ENCODE measurements at regions not wholly inside any gene's neighbourhood (a gene's known extent, or its start where the extent isn't known, plus 50 kb on each side); places are given as distances from the start of the nearest gene placed in this dataset.

DNA sequence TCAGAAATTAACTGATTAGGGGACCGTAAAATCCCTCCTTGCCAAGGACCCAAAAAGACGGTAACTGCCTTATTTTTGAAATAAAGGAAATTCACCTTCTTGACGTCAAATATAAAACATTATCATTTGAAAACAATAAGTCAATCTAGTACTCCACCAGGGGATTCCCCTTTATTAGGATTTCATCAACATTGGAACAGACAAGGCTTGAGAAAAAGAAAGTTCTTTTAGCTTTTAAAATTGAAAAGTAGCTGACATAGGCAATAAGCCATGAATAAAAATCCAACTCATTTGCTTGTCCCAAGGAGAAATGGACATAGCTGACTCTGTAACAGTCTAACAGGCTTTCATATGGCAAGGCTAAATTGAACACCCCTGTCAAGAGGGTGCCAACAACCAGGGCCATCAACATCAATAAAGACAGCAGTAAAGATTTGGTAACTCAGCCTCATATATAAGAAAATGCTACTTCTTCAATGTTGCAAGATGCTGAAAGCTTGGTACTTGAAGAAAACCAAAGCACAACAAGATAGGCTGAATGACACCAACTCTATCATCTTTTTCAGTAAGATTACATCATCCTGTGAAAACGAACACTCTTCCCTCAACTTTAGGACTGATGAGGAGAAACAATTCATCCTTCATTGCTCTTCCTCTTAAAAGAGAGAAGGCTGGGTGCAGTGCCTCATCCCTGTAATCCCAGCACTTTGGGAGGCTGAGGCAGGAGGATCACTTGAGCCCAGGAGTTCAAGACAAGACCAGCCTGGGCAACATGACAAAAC, 121.0 kb upstream of the PRDM1 start:
- no peak for DNase-seq (ENCODE audit: low spot score)

DNA sequence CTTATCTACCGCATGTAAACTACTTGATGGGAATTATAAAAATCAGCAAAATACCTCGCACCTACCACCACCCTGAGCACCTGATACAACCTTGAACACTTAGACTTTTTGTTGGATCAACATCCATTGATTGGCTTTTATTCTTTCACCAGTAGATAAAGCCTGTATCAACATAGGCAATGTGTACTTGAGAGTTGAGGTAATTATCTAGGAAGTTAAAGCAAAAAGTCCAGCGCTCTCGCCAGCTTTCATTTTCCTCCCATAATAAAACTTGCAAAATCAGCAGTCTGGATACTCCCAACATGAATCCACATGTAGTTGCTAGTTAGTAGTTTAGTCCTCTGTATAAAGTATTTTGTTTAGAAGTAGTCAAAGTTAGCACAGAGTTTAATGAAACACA, 132.0 kb upstream of the PRDM1 start:
- no peak for DNase-seq (ENCODE audit: low spot score)

DNA sequence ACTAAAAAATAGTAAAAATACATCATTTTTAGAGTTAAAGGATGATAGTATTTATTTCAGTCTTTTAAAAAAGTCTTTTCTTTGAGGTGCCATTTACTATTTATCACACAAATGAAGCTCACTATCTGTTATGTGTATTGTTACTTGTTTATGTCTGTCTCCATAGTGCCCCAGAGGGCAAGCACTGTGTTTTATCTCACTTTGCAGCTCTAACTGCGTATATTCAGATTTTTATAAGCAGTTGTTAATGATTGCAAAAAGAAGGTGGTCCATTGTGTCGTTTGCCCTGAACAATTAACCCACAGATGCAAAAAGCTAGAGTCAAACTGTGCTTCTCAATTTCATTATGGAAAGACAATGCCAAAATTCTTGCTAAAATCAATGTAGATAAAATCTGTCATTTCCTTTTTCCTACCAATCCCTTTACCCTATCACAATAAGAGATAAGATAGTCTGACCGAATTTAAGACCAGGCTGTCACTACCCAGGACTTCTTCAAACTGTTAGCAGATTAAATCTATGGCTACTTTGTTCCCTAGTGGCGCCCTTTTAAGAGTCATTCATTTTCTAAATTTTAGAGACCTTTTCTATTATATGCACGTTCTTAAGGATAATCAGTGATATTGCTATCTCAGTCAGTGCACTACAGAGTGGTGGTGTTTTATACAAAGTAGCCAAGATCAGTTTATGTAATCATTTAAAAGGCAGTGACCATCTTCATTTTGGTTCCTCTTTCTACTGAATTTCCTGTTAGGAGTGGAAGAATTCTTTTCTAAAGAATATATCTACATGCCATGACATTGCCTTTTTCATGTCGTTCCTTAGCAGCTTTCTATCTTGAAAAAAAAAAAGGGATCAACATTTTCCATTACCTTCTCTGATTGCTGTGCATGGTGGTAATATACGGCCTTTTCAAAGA, 133.1 kb upstream of the PRDM1 start:
- no peak for DNase-seq (ENCODE audit: low spot score)

DNA sequence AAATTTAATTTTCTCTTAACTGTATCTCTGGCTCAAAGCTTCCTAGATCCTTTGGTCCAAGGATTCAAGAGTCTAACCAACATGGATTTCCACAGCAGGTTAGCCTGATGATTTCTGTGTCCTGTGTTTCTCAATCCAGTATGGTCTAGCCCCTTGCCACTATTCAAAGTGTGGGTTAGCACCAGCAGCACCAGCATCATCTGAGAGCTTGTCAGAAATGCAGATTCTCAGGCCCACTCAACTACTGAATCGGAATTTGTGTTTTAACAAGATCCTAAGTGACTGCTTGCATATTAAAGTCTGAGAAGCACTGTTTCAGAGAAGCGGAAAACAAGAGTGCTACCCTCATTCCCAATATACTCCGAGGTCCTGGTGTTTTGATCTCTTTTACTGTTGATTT, 133.8 kb upstream of the PRDM1 start:
- DNase-seq (ENCODE audit: low spot score) = no peak

DNA sequence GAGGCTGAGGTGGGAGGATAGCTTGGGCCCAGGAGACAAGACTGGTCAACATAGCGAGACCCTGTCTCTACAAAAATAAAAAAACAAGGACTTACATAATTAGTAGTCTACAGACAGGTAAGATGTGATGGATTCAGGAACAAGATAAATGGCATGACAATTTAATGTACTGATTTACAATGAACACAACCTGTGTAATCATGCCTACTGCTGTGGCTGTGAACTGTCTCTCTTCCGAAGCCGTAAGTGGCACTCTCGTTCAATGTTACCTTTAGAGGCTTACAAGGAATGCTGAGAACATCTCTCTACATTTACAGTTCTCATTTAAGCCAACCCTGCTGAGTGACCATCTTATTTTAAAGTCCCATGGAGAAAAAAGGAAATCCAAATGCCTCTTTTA, 134.8 kb upstream of the PRDM1 start:
- DNase-seq (ENCODE audit: low spot score) = no peak

DNA sequence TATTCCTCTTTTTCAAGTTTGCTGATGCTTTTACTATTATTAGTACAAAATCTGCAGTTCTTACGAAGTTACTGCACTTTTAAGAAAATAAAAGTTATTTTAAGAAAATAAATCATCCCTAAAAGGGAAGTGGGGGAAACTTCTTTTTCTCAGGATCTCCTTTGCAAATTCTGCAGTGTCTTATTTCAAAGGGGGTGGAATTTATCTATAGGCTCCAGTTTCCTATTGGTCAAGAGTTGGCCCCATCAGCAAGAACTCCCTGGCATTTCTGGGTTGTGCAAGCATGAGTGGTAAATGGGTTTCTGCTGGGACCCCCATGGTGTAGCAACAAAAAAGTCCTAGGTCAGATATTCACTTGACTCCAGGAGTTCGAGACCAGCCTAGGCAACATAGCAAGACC, 136.3 kb upstream of the PRDM1 start:
- DNase-seq (ENCODE audit: low spot score) = no peak

DNA sequence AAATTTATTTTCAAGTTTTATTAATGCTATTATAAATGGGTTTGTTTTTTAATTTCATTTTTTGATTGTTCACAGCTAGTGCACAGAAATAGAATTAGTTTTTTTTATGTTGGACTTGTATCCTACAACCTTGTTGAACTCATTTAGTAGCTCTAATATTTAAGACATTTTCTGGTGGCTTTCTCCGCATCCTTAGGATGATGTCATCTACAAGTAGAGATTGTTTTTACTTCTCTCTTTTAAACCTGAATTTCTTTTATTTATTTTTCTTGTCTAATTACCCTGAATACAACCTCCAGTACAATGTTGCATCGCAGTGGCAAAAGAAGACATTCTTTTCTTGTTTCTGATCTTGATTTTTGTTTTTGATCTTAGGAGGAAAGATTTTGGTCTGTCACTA, 142.6 kb upstream of the PRDM1 start:
- no peak for DNase-seq (ENCODE audit: low spot score)

DNA sequence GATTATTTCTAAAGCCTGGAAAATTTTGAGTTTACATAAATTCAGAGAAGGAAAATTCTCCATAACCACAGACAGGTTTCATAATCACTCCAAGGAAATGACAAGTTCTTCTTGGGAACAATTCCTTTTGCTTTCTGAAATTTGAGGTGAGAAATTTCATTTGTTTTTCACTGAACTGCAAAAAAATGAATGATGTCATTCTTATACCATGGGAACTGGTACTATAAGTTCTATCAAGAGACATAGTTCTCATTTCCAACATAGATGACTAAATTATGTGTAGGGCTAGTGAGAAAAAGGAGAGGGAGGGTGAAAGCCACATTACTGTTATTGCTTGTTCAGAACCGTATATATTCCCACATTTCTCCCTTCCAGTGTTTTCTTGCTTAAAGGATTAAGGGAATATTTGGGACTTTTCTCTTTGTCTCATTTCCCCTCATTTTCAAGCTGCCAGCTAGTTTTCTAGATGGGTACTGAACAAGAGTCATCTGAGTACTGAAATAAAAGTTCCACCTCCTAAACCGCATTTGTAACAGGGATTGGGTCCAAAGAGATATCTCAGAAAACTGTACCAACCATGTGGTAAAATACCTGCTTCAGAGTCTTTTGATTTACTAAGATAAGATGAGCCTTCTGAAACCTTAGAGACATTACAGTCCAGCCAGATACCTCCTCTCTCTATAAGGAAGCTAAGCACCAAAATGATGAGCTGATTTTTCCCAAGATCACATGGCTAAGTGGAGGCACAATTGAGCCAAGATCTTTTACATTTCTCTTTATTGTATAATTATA, 144.3 kb upstream of the PRDM1 start:
- DNase-seq (ENCODE audit: low spot score) = peak; percentile 21

DNA sequence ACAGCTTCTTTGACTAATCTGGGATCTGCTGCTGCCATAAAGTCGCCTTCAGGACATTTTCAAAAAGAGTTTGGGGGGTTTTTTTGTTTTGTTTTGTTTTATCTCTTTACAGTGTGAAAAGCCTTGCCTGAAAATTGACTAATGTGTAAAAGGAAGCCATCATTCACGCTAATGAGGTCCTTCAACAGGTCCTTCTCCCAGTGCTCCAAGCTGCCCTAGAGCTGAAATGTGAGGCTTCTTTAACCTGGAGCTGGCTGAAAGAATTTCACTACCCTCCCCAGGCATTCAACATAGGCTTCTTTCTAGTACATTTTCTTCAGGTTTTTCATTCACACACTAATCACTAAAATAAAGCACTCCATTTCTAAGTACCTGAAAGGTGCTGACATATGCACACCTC, 145.1 kb upstream of the PRDM1 start:
- DNase-seq (ENCODE audit: low spot score) = no peak

DNA sequence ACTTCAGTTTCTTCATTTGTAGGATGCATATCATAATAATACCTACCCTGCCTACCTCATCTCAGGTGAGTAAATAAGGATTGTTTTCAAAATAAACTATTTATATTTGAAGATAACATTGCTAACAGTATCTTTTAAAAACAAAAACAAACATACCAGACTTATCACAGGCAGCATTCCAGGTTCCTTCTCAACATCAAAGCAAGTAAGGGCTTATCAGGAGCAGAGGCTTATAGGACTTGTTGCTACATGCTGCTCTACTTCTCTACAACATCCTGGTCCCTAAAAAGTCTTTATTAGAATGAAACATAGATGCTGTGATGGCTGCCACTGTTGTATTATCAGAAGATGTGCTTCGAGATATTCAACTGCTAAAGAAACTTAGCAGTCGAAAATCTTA, 149.2 kb upstream of the PRDM1 start:
- DNase-seq (ENCODE audit: low spot score) = no peak

DNA sequence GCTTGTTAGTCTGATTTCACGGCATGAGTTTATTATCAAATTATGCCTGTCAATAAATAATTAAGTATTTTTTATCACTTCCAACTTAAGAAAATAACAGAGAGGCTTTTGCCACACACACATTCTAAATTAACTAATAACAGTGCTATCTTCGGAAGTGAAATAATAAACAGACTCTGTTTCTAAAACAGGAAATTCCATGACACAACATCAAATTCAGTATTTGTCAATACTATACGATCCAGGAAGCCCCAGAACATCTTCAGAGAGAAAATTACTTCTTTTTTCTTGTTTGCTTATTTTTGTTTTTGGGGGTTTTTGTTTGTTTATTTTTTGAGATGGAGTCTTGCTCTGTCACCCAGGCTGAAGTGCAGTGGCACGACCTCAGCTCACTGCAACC, 150.7 kb upstream of the PRDM1 start:
- no peak for DNase-seq (ENCODE audit: low spot score)

DNA sequence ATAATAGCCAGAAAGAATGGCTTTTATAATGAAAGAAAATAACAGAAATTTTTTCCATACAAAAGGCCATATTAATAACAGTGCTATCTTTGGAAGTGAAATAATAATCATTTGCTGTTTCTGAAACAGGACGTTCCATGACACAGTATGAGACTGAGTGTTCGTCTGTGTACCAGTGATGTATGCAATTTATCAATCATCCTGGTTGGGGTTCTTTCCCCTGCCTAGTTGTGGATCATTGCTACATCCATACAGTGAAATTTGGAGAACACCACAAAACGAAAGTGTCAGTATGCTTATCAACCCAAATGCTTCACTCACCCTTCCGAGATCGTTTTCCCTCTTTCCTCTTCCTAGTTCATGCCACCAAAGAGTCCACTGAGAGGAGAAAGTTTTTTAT, 151.4 kb upstream of the PRDM1 start:
- DNase-seq (ENCODE audit: low spot score) = no peak

DNA sequence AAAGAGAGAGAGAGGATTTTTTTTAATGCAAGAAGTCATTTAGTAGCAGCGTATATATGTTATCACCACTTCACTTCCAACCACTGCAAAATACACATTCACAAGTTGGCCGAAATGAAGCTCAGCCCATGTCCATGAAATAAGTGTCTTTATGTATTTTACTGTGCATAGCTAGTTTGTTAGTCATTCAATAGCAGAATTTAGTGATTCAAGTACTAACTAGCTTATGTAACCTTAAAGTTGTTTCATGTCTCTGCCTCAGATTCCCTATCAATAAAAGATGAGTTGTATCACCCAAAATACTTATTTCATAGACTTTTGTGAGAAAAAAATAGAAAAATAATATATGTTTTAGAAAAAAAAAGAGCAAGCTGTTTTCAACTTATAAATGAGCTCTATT, 153.7 kb upstream of the PRDM1 start:
- no peak for DNase-seq (ENCODE audit: low spot score)

DNA sequence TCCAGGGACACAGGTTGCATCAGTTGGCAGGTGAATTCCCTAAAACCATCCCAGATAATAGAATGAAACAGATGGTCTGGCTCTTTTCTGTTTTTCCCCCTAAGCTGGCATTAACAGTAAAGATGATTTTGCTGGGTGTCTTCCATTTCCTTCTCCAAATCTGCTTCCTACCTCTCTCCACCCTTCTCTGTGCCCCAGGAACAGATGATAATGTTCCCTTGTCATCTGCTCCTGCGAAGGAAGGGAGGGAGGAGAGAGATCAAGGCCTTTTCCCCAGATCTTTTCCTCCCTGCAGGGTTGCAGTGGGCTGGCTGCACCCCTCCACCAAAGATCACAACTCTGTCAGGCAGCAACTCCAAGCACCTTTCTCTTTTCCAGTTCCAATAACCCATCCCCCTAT, 156.5 kb upstream of the PRDM1 start:
- no peak for DNase-seq (ENCODE audit: low spot score)

DNA sequence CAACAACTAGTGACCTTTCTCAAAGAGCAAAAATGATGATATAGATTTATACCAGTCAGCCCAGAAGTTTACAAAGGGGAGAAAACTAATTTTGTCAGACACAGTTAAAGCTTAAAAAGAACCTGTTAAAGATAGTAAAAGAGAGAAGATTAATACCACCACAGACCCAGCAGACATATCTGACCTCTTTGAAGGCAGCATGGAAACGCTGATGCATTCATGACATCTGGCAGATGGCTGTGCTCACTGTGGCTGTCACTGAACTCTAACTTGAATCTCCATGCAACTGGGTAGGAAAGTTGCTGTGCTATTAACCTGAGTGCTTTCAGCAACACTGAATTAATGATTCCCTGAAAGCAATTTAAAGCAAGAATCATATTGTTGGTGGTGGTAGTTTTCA, 159.8 kb upstream of the PRDM1 start:
- DNase-seq (ENCODE audit: low spot score) = no peak

DNA sequence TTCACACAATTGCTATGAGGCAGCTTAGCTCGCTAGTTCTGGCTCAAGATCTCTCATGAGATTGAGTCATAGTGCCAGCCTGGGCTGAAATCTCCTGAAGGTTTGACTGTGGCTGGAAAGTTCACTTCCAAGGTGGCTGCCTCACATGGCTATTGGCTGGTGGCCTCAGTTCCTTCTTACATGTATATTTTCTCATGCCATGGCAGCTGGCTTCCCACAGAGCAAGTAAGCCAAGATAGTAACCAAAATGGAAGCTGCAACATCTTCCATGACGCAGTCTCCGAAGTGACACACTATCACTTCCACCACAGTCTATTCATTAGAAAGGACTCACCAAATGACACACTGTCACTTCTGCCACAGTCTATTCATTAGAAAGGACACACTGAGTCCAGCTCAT, 160.4 kb upstream of the PRDM1 start:
- no peak for DNase-seq (ENCODE audit: low spot score)

DNA sequence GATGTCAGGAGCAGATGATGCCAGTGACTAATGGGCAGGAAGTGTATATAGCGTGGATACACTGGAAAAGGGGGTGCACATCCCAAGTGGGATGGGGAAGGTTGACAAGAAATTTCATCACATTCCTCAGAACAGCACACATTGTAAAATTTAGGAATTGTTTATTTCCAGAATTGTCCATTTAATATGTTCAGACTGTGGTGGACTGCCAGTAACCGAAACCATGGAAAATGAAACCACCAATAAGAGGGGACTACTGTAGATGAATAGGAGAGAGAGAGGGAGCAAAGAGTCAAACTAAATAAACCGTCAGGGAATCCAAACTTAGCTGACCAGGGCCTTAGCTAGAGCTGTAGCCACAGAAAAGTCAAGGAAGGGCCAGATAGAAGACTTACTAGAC, 164.4 kb upstream of the PRDM1 start:
- DNase-seq (ENCODE audit: low spot score) = no peak

DNA sequence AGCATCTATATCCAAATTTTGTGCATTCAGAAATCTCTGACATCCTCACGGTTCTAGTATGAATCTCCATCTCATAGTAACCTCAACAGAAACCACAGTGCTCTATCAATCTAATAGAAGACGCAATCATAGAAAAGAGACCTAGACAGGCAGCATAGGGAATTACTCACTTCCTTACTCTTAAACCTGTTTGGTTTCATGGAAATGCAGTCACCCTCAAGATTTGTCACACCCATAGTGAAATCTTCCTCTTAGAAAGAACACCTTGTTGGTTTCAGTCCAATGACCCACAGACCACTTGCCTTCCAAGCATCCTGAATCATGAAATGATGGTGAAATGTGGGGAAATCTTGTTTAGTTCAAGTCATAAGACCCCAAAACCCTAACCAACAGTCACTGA, 166.1 kb upstream of the PRDM1 start:
- peak; percentile 68 for DNase-seq (ENCODE audit: low spot score)

DNA sequence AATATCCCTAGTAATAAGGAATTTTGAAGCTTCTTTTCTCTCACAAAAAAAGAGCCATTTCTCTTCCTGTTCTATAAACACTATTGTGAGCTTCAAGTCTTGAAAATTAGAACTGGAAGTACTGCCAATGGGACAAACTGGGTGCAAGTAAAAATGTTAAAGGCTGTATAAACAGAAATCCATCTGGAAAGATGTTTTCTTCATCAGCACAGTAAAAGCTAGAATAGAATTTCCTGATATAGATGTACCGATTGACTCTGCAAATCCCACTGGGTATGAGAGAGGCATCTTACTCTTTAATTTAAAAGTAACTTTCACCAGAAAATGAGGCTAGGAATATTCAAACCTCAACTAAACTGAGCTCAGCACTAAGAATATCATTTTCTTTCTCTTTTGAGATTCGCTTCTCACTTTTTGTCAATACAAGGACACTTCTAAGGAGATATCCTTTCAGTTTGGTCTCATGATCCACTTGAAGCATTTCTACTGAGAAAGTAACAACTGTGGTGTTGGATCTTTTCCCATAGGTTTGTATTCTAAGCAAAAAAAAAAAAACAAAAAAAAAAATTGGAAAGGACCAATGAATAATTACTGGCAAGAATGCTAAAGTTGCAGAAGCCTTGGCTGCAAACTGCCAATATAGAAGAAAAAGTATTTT, 169.0 kb upstream of the PRDM1 start:
- no peak for DNase-seq (ENCODE audit: low spot score)

DNA sequence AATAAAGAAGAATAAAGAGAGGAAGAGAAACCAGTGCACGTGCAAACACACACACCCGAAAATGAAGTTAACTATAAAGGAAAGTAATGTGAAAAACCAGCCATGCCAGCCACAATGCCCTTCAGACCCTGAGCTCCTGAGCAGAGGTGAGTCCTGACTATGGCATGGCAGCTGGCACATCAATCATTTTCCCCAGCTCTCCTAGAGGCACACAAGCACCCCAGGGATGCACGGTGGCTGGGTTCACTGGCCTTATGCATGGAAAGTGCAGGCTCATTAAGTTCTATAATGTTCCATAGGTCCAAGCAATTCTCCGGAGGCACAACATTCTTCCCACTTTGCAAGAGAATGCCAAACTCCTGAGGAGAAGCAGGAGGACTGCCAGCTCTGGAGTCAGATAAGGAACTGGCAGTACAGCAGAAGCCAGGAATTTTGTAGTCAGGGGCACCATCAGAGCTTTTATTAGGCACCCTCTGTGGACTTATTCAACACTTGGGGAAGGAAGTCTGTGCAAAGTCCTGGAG, 175.0 kb upstream of the PRDM1 start:
- no peak for DNase-seq (ENCODE audit: low spot score)

DNA sequence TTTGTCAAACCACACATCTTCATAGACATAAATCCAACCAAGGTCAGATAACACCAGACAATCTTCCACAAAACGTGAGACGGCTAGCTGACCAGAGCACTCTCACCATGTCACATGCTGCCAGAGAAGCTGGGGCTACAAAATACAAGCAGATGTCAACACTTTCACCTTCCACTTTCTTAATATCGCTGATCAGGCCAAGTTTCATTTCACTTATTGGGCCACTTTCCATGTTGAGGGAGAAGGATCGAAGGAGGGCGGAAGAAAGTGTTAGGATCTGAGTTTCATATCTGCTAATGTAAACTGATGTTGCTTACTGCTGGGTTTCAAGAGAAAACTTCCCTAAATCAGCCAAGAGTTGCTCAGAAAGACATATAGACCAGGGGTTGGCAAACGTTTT, 177.0 kb upstream of the PRDM1 start:
- DNase-seq (ENCODE audit: low spot score) = no peak

DNA sequence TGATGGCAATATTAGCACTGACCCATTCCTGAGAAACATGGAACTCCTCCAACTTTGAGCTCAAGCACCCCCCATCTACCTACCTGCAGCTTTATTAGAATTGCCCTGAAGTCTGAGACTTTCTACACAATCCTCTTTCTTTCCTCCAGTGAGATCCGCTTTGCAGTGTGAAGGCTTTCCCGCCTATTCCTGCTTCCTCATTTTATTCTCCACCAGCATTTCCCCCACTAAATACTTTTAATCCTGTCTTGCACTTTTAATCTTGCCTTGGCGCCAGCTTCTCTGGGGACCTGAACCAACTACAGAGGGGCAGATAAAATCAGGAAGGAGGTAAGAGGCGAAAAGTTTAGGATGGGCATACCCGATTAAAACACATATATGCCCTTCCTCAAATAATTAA, 178.1 kb upstream of the PRDM1 start:
- no peak for DNase-seq (ENCODE audit: low spot score)
